ENCODE measurements at regions not wholly inside any gene's neighbourhood (a gene's known extent, or its start where the extent isn't known, plus 50 kb on each side); places are given as distances from the start of the nearest gene placed in this dataset.

GRCh38 chr1:221946768-221947167 is 204.9 kb upstream of the DUSP10 start:
- no peak for DNase-seq
- H3K14ac ChIP-seq (ENCODE audit: insufficient read depth, low read length): no peak overlapping the region
- no peaks in the 10 kb centered on the region for H3K4me1 Mint-ChIP-seq
- no peak overlapping the region for H3K4ac ChIP-seq (ENCODE audit: low read depth, low read length)
- no peak overlapping the region for H4K5ac ChIP-seq (ENCODE audit: insufficient read length, low read depth, low read length)
- no peak overlapping the region for H2BK12ac ChIP-seq (ENCODE audit: insufficient read length, low read depth, low read length)
- no peaks in the 10 kb centered on the region for H4K20me1 ChIP-seq (ENCODE audit: control insufficient read depth, insufficient read depth, insufficient read length)
- no peak overlapping the region for H2BK20ac ChIP-seq (ENCODE audit: low read depth, low read length, poor library complexity, severe bottlenecking)
- H3K9me3 Mint-ChIP-seq: peaks cover 4 to 16% of the 10 kb centered on the region in 2 experiments; a peak in 3 of 5 replicates
- H3K56ac ChIP-seq (ENCODE audit: insufficient read length, low read depth, low read length): no peak overlapping the region
- no peak overlapping the region for H2BK120ac ChIP-seq (ENCODE audit: low read depth, low read length, poor library complexity, severe bottlenecking)
- TF ChIP-seq CTCF (conservative IDR thresholded peaks at IDR 0.05): no peak
- H3K36me3 Mint-ChIP-seq (ENCODE audit: insufficient read depth in 1 of 3, low read depth in 3 of 3): peaks cover 0 to 4% (median 0%) of the 10 kb centered on the region in 3 experiments; a peak in 4 of 7 replicates
- H2BK15ac ChIP-seq (ENCODE audit: low read depth, low read length): no peak overlapping the region
- no peak overlapping the region for H4K8ac ChIP-seq (replicated peaks; ENCODE audit: insufficient read length, low read depth, low read length)
- no peaks in the 10 kb centered on the region for H3K79me1 ChIP-seq (ENCODE audit: insufficient read depth, low read depth, low read length, poor library complexity, severe bottlenecking)
- H3T11ph ChIP-seq (ENCODE audit: low read length): no peak overlapping the region
- no peak overlapping the region for H3K4me2 ChIP-seq (ENCODE audit: insufficient read depth, insufficient read length, low read length)
- no CpG with 5 or more reads among the region's 6 CpGs for WGBS (ENCODE audit: extremely low coverage, insufficient read length, low lambda C conversion rate)
- H3K9ac ChIP-seq (ENCODE audit: extremely low read depth, insufficient read length, low read length): no peak overlapping the region
- no peak overlapping the region for H2AK5ac ChIP-seq (ENCODE audit: insufficient read length, low read length)
- no peak overlapping the region for H3K4me3 Mint-ChIP-seq
- no peak overlapping the region for H3K23ac ChIP-seq (ENCODE audit: insufficient read length, low read depth, low read length)
- H2BK5ac ChIP-seq (ENCODE audit: insufficient read length, low read length): no peak overlapping the region
- H3K79me2 ChIP-seq (ENCODE audit: insufficient read depth, low read length): no peaks in the 10 kb centered on the region
- no peaks in the 10 kb centered on the region for H3K27me3 Mint-ChIP-seq (ENCODE audit: low read depth)
- no peak overlapping the region for H3K27ac ChIP-seq (ENCODE audit: insufficient read length, low read depth, low read length)
- no peaks in the 10 kb centered on the region for H3K23me2 ChIP-seq (ENCODE audit: insufficient read length, low read depth, low read length, poor library complexity, severe bottlenecking)
- H3K4me1 ChIP-seq (ENCODE audit: insufficient read depth, low read length): no peaks in the 10 kb centered on the region
- H4K91ac ChIP-seq (ENCODE audit: insufficient read length, low read depth, low read length): no peak overlapping the region
- no peaks in the 10 kb centered on the region for H3K9me3 ChIP-seq (ENCODE audit: control insufficient read depth, low read depth, low read length)
- H3K27me3 ChIP-seq (ENCODE audit: insufficient read depth, low read length): no peaks in the 10 kb centered on the region
- H3K27ac Mint-ChIP-seq: no peak overlapping the region
- H2AFZ ChIP-seq (ENCODE audit: low read length): no peak overlapping the region
- no peak overlapping the region for H3K18ac ChIP-seq (ENCODE audit: insufficient read length, low read depth, low read length)
